ENCODE measurements at regions not wholly inside any gene's neighbourhood (a gene's known extent, or its start where the extent isn't known, plus 50 kb on each side); places are given as distances from the start of the nearest gene placed in this dataset.
"Not testable (repeated sequence)": the region's sequence is repeated elsewhere in the genome, so short reads cannot be mapped to it uniquely, and the experiment has no call there.

- no peak for ATAC-seq (replicated peaks in 6 of 8)
- H3K4me1 ChIP-seq (replicated peaks in 1 of 2), result no peaks in the 10 kb centered on the region
- no peak overlapping the region for H3K4me3 ChIP-seq
- 0 to 100% (median 76%) methylated on average over 1 to 2 of the region's 2 CpGs for WGBS, 10 experiments
- no peak overlapping the region for H3K27ac ChIP-seq
- in situ Hi-C loops (cut with MboI; ENCODE audit: low pct_unique_long_range_greater_than_20kb in 2 of 9, low sequenced_read_pairs in 9 of 9, unreplicated experiment in 9 of 9), result no loop called here
Observed at GRCh38 chr6:120320481-120321162, 971.1 kb upstream of the MAN1A1 start.

GRCh38 chr6:120304223-120304622 is 954.7 kb upstream of the MAN1A1 start:
- no peak overlapping the region for H3K4me3 ChIP-seq
- no peak for ATAC-seq (replicated peaks in 6 of 8)
- no peak overlapping the region for H3K27ac ChIP-seq
- H3K4me1 ChIP-seq (replicated peaks in 1 of 2), result no peaks in the 10 kb centered on the region
- 0 to 100% (median 94%) methylated on average over 1 of the region's 1 CpG; no CpG with 5 or more reads in 1 of the 10 experiments for WGBS, 10 experiments
- in situ Hi-C loops (cut with MboI; ENCODE audit: low pct_unique_long_range_greater_than_20kb in 2 of 9, low sequenced_read_pairs in 9 of 9, unreplicated experiment in 9 of 9), result no loop called here

GRCh38 chr6:120303527-120303926 is 954.0 kb upstream of the MAN1A1 start:
- no peak for ATAC-seq (replicated peaks in 6 of 8)
- in situ Hi-C loops (cut with MboI; ENCODE audit: low pct_unique_long_range_greater_than_20kb in 2 of 9, low sequenced_read_pairs in 9 of 9, unreplicated experiment in 9 of 9), result no loop called here
- 44 to 100% (median 80%) methylated on average over 1 to 2 of the region's 2 CpGs for WGBS, 10 experiments
- Histone ChIP-seq H3K4me3 (no peak overlapping the region), H3K4me1 (replicated peaks in 1 of 2) (no peaks in the 10 kb centered on the region), H3K27ac (no peak overlapping the region)

GRCh38 chr6:120302041-120302440 is 952.5 kb upstream of the MAN1A1 start:
- in situ Hi-C loops (cut with MboI; ENCODE audit: low pct_unique_long_range_greater_than_20kb in 2 of 9, low sequenced_read_pairs in 9 of 9, unreplicated experiment in 9 of 9), result no loop called here
- ATAC-seq (replicated peaks in 6 of 8), result no peak
- WGBS, 10 experiments, result 20 to 100% (median 74%) methylated on average over 1 to 2 of the region's 2 CpGs; no CpG with 5 or more reads in 4 of the 10 experiments
- Histone ChIP-seq H3K27ac (no peak overlapping the region), H3K4me3 (no peak overlapping the region), H3K4me1 (replicated peaks in 1 of 2) (no peaks in the 10 kb centered on the region)

GRCh38 chr6:120290964-120291363 is 941.4 kb upstream of the MAN1A1 start:
- H3K4me1 ChIP-seq (replicated peaks in 1 of 2), result no peaks in the 10 kb centered on the region
- no peak for ATAC-seq (replicated peaks in 6 of 8)
- WGBS, 10 experiments, result 0 to 100% (median 54%) methylated on average over 1 of the region's 1 CpG
- H3K27ac ChIP-seq, result no peak overlapping the region
- in situ Hi-C loops (cut with MboI; ENCODE audit: low pct_unique_long_range_greater_than_20kb in 2 of 9, low sequenced_read_pairs in 9 of 9, unreplicated experiment in 9 of 9), result no loop called here
- no peak overlapping the region for H3K4me3 ChIP-seq

GRCh38 chr6:120282005-120282404 is 932.4 kb upstream of the MAN1A1 start:
- WGBS, 10 experiments, result 0 to 100% (median 83%) methylated on average over 1 to 2 of the region's 2 CpGs; no CpG with 5 or more reads in 4 of the 10 experiments

GRCh38 chr6:120279466-120280167 is 930.1 kb upstream of the MAN1A1 start:
- H3K27ac ChIP-seq, result no peak overlapping the region
- no peak overlapping the region for H3K4me3 ChIP-seq
- H3K4me1 ChIP-seq (replicated peaks in 1 of 2), result peaks cover 0 to 6% of the 10 kb centered on the region in 2 donors
- 0 to 84% (median 71%) methylated on average over 2 to 4 of the region's 4 CpGs for WGBS, 10 experiments
- in situ Hi-C loops (cut with MboI; ENCODE audit: low pct_unique_long_range_greater_than_20kb in 2 of 9, low sequenced_read_pairs in 9 of 9, unreplicated experiment in 9 of 9), result no loop called here
- peak in 1 of 8 experiments; percentile 17 for ATAC-seq (replicated peaks in 6 of 8)

More at GRCh38 chr6:120282005-120282404, 932.4 kb upstream of the MAN1A1 start:
- no peak overlapping the region for H3K27ac ChIP-seq
- in situ Hi-C loops (cut with MboI; ENCODE audit: low pct_unique_long_range_greater_than_20kb in 2 of 9, low sequenced_read_pairs in 9 of 9, unreplicated experiment in 9 of 9), result no loop called here
- H3K4me3 ChIP-seq, result no peak overlapping the region
- peaks cover 0 to 6% of the 10 kb centered on the region in 2 donors for H3K4me1 ChIP-seq (replicated peaks in 1 of 2)
- ATAC-seq (replicated peaks in 6 of 8), result no peak

- ATAC-seq (replicated peaks in 6 of 8), result peak in 1 of 8 experiments; percentile 54
- 0 to 80% (median 34%) methylated on average over 1 to 2 of the region's 2 CpGs; no CpG with 5 or more reads in 2 of the 10 experiments for WGBS, 10 experiments
- peaks cover 0 to 6% of the 10 kb centered on the region in 2 donors for H3K4me1 ChIP-seq (replicated peaks in 1 of 2)
- H3K27ac ChIP-seq, result no peak overlapping the region
- in situ Hi-C loops (cut with MboI; ENCODE audit: low pct_unique_long_range_greater_than_20kb in 2 of 9, low sequenced_read_pairs in 9 of 9, unreplicated experiment in 9 of 9), result no loop called here
- H3K4me3 ChIP-seq, result no peak overlapping the region
Observed at GRCh38 chr6:120278689-120279396, 929.3 kb upstream of the MAN1A1 start.

GRCh38 chr6:120274547-120274946 is 925.0 kb upstream of the MAN1A1 start:
- WGBS, 10 experiments, result 8 to 91% (median 83%) methylated on average over 1 to 2 of the region's 2 CpGs; no CpG with 5 or more reads in 1 of the 10 experiments
- H3K4me3 ChIP-seq, result no peak overlapping the region
- H3K27ac ChIP-seq, result no peak overlapping the region
- H3K4me1 ChIP-seq (replicated peaks in 1 of 2), result peaks cover 0 to 6% of the 10 kb centered on the region in 2 donors
- in situ Hi-C loops (cut with MboI; ENCODE audit: low pct_unique_long_range_greater_than_20kb in 2 of 9, low sequenced_read_pairs in 9 of 9, unreplicated experiment in 9 of 9), result no loop called here
- no peak for ATAC-seq (replicated peaks in 6 of 8)

- 14 to 100% (median 89%) methylated on average over 1 to 3 of the region's 3 CpGs for WGBS, 10 experiments
- in situ Hi-C loops (cut with MboI; ENCODE audit: low pct_unique_long_range_greater_than_20kb in 2 of 9, low sequenced_read_pairs in 9 of 9, unreplicated experiment in 9 of 9), result no loop called here
- H3K4me3 ChIP-seq, result no peak overlapping the region
Observed at GRCh38 chr6:120273411-120273810, 923.9 kb upstream of the MAN1A1 start.

GRCh38 chr6:120272038-120272437 is 922.5 kb upstream of the MAN1A1 start:
- Histone ChIP-seq H3K4me3 (no peak overlapping the region), H3K4me1 (replicated peaks in 1 of 2) (no peaks in the 10 kb centered on the region), H3K27ac (no peak overlapping the region)
- in situ Hi-C loops (cut with MboI; ENCODE audit: low pct_unique_long_range_greater_than_20kb in 2 of 9, low sequenced_read_pairs in 9 of 9, unreplicated experiment in 9 of 9), result no loop called here
- ATAC-seq (replicated peaks in 6 of 8), result no peak

More at GRCh38 chr6:120273411-120273810, 923.9 kb upstream of the MAN1A1 start:
- no peak overlapping the region for H3K27ac ChIP-seq
- no peak for ATAC-seq (replicated peaks in 6 of 8)
- peaks cover 0 to 2% of the 10 kb centered on the region in 2 donors for H3K4me1 ChIP-seq (replicated peaks in 1 of 2)

- in situ Hi-C loops (cut with MboI; ENCODE audit: low pct_unique_long_range_greater_than_20kb in 2 of 9, low sequenced_read_pairs in 9 of 9, unreplicated experiment in 9 of 9); H3K4me1 ChIP-seq (replicated peaks in 1 of 2); H3K27ac ChIP-seq; H3K4me3 ChIP-seq; ATAC-seq (replicated peaks in 6 of 8): not testable (repeated sequence)
- WGBS, 10 experiments, result 40% methylated on average over 2 of the region's 9 CpGs; no CpG with 5 or more reads in 9 of the 10 experiments
Observed at GRCh38 chr6:120268256-120268655, 918.7 kb upstream of the MAN1A1 start.

- 0 to 83% (median 78%) methylated on average over 1 to 2 of the region's 2 CpGs; no CpG with 5 or more reads in 6 of the 10 experiments for WGBS, 10 experiments
- in situ Hi-C loops (cut with MboI; ENCODE audit: low pct_unique_long_range_greater_than_20kb in 2 of 9, low sequenced_read_pairs in 9 of 9, unreplicated experiment in 9 of 9), result no loop called here
- Histone ChIP-seq H3K4me1 (replicated peaks in 1 of 2) (no peaks in the 10 kb centered on the region), H3K4me3 (no peak overlapping the region), H3K27ac (no peak overlapping the region)
- ATAC-seq (replicated peaks in 6 of 8), result no peak
Observed at GRCh38 chr6:120262354-120262753, 912.8 kb upstream of the MAN1A1 start.

Data from motor neuron (in vitro differentiated cells).